NCI-H774 (cell line): ENCODE measurements at regions not wholly inside any gene's neighbourhood (a gene's known extent, or its start where the extent isn't known, plus 50 kb on each side); places are given as distances from the start of the nearest gene placed in this dataset.
"Not testable (repeated sequence)": the region's sequence is repeated elsewhere in the genome, so short reads cannot be mapped to it uniquely, and the experiment has no call there.

Experiments
- DNase-seq: peaks from one replicate; lab custom pipeline; 2025; lab: John Stamatoyannopoulos, UW

- DNase-seq = no peak
Observed at GRCh38 chr18:39366656-39367055, 1801.1 kb upstream of the CELF4 start.

GRCh38 chr18:39365836-39366485 lies 1800.4 kb upstream of the CELF4 start:
- no peak for DNase-seq

GRCh38 chr18:39360072-39360471 lies 1794.5 kb upstream of the CELF4 start:
- no peak for DNase-seq

- DNase-seq = no peak
Observed at GRCh38 chr18:39359636-39360035, 1794.0 kb upstream of the CELF4 start.

GRCh38 chr18:39350945-39351344 lies 1785.3 kb upstream of the CELF4 start:
- no peak for DNase-seq

DNA sequence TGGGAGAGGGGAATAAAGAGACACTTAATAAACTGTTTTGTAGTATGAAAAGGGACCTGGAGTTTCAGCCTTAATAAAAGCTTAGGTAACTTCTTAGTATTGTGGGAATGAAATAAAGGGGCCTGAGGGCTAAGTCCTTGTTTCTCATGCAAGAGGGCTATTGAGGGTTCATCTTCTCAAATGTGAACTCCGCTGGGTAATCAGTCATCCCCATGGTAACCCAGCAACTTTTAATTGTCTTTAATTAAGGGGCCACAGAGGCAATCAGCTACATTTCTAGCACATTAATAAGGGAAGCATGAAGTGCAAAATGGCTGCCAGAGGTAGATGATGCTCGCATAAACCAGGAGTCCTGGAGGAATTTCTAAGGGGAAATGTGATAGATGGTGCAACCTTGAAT lies 1784.2 kb upstream of the CELF4 start:
- DNase-seq = no peak

- DNase-seq = no peak
Observed at GRCh38 chr18:39348757-39349156, 1783.2 kb upstream of the CELF4 start.

GRCh38 chr18:39347701-39348100 lies 1782.1 kb upstream of the CELF4 start:
- DNase-seq = no peak

DNA sequence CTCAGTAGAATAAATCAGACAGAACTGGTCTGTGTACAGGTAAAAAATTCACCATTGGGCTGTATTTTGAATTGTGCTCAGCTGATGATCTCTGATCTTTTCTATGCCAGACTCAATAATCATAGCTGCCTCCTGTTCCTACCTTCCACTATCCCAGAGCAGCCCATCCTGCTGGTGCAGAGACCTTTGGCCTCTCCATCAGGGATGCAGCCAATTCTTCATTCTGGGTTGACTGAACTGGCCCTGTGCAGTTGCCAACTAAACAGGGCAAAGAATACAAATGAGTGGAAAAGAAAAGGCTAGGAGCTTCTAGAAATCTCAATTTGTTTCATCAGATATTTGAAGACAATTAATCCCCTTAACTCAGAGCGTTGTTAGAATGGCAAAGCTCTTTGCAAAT lies 1781.3 kb upstream of the CELF4 start:
- DNase-seq = no peak

DNA sequence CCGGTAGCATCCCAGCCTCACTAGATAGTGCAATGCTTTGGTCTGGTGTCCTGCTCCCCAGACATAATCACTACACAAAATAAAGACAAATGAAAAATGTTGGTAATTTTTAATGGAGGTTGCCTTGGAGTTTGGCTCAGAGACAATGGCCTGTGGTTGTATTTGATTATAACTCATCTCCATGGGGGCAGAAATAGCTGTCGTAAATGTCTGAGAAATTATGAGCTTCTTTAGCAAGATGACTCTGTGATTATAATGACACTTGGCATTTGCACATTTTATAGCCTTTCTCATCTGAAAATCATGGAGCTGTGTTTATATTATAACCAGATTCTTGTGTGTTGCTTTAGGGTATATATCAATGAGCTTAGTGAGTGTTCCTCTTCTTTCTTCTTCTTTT lies 1779.7 kb upstream of the CELF4 start:
- DNase-seq = no peak

- DNase-seq = no peak
Observed at GRCh38 chr18:39344487-39344886, 1778.9 kb upstream of the CELF4 start.

- DNase-seq = peak; percentile 40
Observed at GRCh38 chr18:39341129-39341528, 1775.5 kb upstream of the CELF4 start.

DNA sequence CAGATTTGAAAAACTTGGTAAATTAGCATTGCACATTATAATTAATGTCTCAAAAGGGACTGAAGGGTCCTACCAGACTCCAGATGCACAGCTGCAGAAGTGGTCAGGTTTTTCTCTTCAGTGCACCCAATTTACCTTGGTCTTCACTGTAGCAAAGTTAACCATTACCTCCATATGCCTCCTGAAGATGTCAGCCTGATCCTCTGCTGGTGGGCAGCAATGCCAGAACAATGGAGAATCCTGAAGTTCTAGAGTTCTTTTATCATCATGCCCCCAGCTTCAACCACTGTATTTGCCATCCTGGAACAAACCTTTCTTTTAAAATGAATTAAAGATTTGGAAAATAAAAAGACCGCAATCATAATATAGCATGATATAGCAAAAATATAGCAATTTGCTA lies 1774.8 kb upstream of the CELF4 start:
- DNase-seq = no peak

GRCh38 chr18:39329496-39330275 lies 1764.1 kb upstream of the CELF4 start:
- DNase-seq = no peak

- DNase-seq = no peak
Observed at GRCh38 chr18:39326772-39327171, 1761.2 kb upstream of the CELF4 start.

GRCh38 chr18:39325973-39326372 lies 1760.4 kb upstream of the CELF4 start:
- DNase-seq = no peak

DNA sequence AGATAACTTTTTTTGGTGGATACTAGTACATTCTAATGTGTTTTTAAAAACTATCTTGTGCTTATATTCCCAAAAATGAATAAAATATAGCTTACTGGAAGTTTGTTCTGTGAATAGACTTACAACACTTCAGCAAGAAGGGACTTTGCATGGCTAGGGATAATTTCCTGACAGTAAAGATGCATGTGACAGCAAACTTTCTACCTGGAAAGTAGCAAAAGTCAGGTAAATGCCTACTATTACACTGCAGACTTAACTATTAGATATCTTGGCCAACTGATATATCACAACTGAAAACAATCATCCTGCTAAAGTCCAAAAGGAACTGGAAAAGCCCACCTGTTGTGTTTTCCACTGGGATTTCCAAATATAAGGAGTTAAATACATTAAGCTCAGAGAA lies 1753.5 kb upstream of the CELF4 start:
- DNase-seq = no peak

- DNase-seq = no peak
Observed at GRCh38 chr18:39318462-39318861, 1752.9 kb upstream of the CELF4 start.

DNA sequence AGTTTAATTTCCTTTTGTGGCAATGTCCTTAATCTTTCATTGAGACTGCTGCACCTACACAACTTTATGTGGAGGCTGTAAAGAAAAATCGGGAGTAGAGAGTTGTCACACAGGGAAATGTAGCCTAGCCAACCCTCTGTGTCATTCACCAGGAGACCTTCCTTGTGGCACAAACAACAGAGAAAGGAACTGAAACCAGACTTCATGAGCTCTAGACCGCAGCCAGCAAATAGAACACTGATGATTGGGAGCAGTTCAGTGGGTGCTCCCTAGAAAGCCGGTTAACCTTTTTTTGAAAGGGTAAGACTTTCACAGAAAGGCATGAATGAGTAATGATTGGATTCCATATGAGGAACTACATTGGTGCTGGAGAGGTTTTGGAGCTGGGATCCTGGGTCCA lies 1752.4 kb upstream of the CELF4 start:
- DNase-seq = no peak

- peak; percentile 54 for DNase-seq
Observed at GRCh38 chr18:39314595-39314994, 1749.0 kb upstream of the CELF4 start.

DNA sequence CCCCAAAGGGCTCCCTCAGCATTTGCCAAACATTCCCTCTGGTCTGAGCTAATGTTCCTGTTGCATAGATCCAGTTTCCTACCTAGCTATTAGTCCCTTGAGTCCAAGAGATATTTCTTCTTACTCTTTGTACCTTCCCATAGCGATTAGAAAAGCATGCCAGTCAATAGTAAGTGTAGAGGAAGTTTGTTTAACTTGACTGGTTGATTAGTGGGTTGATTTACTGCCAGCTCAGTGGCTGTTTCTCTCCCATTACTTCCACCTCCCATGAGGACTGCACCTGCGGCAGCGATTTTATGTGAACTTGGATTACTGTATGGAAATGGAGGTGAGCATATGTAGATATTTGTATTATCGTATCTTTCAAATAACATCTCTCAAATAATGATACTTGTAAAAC lies 1748.4 kb upstream of the CELF4 start:
- DNase-seq = peak; percentile 78

GRCh38 chr18:39311111-39311712 lies 1745.6 kb upstream of the CELF4 start:
- DNase-seq = no peak

DNA sequence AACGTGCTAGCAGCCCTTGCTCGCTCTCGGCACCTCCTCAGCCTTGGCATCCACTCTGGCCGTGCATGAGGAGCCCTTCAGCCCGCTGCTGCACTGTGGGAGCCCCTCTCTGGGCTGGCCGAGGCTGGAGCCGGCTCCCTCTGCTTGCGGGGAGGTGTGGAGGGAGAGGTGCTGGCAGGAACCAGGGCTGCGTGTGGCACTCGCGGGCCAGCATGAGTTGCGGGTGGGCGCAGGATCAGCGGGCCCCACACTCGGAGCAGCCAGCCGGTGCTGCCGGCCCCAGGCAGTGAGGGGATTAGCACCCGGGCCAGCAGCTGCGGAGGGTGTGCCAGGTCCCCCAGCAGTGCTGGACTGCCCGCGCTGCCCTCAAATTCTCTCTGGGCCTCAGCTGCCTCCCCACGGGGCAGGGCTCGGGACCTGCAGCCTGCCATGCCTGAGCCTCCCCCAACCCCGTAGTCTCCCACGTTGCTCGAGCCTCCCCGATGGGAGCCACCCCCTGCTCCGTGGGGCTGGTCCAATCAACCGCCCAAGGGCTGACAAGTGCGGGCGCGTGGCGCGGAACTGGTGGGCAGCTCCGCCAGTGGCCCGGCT lies 1743.4 kb upstream of the CELF4 start:
- not testable (repeated sequence) for DNase-seq
